ENCODE measurements at regions not wholly inside any gene's neighbourhood (a gene's known extent, or its start where the extent isn't known, plus 50 kb on each side); places are given as distances from the start of the nearest gene placed in this dataset.

- Histone ChIP-seq H3K4me2 (ENCODE audit: insufficient read depth, low read length) (no peak overlapping the region), H3K36me3 (ENCODE audit: control insufficient read depth in 2 of 2, extremely low read depth in 1 of 2, insufficient read depth in 2 of 2, low read length in 2 of 2) (no peaks in the 10 kb centered on the region), H3K27me3 (ENCODE audit: control insufficient read depth in 2 of 2, insufficient read depth in 2 of 2, low read length in 2 of 2) (peaks cover 0 to 5% of the 10 kb centered on the region in 2 experiments), H3K9ac (replicated peaks; ENCODE audit: extremely low read depth, insufficient read depth, low read length) (no peak overlapping the region), H3K79me2 (ENCODE audit: control insufficient read depth, insufficient read depth, low read length) (no peaks in the 10 kb centered on the region), H3K9me3 (replicated peaks; ENCODE audit: control insufficient read depth, insufficient read depth, low read length) (no peaks in the 10 kb centered on the region), H3K4me3 (replicated peaks in 1 of 3; ENCODE audit: insufficient read depth in 1 of 3, low read depth in 1 of 3, low read length in 3 of 3) (no peak overlapping the region), H3K27ac (ENCODE audit: insufficient read depth, low read depth, low read length) (no peak overlapping the region), H3K9me1 (replicated peaks; ENCODE audit: control insufficient read depth, extremely low read depth, insufficient read depth, low read length) (no peaks in the 10 kb centered on the region), H3K4me1 (ENCODE audit: control insufficient read depth, extremely low read depth, insufficient read depth, low read length) (no peaks in the 10 kb centered on the region), H2AFZ (ENCODE audit: low read depth, low read length) (no peak overlapping the region), H4K20me1 (replicated peaks; ENCODE audit: control insufficient read depth, extremely low read depth, insufficient read depth, low read length) (no peaks in the 10 kb centered on the region)
- dilution Hi-C loops (cut with MboI; ENCODE audit: extremely low pct_ligation_motif_present, low sequenced_read_pairs): no loop called here
- ChIA-PET POLR2A (interaction anchor here (0.6 kb wide), 1 partner anchor 13 kb away, joined by 3 read pairs; no protein-coding TSS in a partner anchor), CTCF (interaction anchor here (0.7 to 1.0 kb wide), 2 partner anchors 75 to 94 kb away, joined by 3 read pairs; no protein-coding TSS in a partner anchor)
- intact Hi-C loops (cut with micrococcal nuclease): no loop called here
- peak; percentile 88 for TF ChIP-seq FOS (IDR thresholded peaks at IDR 0.05; ENCODE audit: borderline replicate concordance, insufficient read depth, low read length)
- TF ChIP-seq POLR2A (IDR thresholded peaks at IDR 0.05; ENCODE audit: low read depth, low read length): no peak
- no peak for TF ChIP-seq GATA2 (IDR thresholded peaks at IDR 0.05; ENCODE audit: insufficient read depth, insufficient read length, low read depth, low read length)
- peak; percentile 82 for TF ChIP-seq JUN (IDR thresholded peaks at IDR 0.05; ENCODE audit: borderline replicate concordance, insufficient read depth, insufficient read length, low read depth)
- TF ChIP-seq MYC (IDR thresholded peaks at IDR 0.05; ENCODE audit: low read depth, low read length): no peak
- peak; percentile 63 for DNase-seq (ENCODE audit: low read depth, low spot score)
- BruUV-seq (replicated peaks): no TSS peak
- FAIRE-seq: peak; percentile 60
Measured at GRCh38 chr16:77531752-77532151, 96.9 kb upstream of the ADAMTS18 start.

- Histone ChIP-seq H2AFZ (ENCODE audit: low read depth, low read length) (no peak overlapping the region), H3K4me3 (replicated peaks in 1 of 3; ENCODE audit: insufficient read depth in 1 of 3, low read depth in 1 of 3, low read length in 3 of 3) (no peak overlapping the region), H3K27me3 (ENCODE audit: control insufficient read depth in 2 of 2, insufficient read depth in 2 of 2, low read length in 2 of 2) (peaks cover 9 to 14% of the 10 kb centered on the region in 2 experiments), H3K4me1 (ENCODE audit: control insufficient read depth, extremely low read depth, insufficient read depth, low read length) (no peaks in the 10 kb centered on the region), H3K9me3 (replicated peaks; ENCODE audit: control insufficient read depth, insufficient read depth, low read length) (no peaks in the 10 kb centered on the region), H3K9ac (replicated peaks; ENCODE audit: extremely low read depth, insufficient read depth, low read length) (no peak overlapping the region), H3K9me1 (replicated peaks; ENCODE audit: control insufficient read depth, extremely low read depth, insufficient read depth, low read length) (no peaks in the 10 kb centered on the region), H3K36me3 (ENCODE audit: control insufficient read depth in 2 of 2, extremely low read depth in 1 of 2, insufficient read depth in 2 of 2, low read length in 2 of 2) (no peaks in the 10 kb centered on the region), H3K79me2 (ENCODE audit: control insufficient read depth, insufficient read depth, low read length) (no peaks in the 10 kb centered on the region), H4K20me1 (replicated peaks; ENCODE audit: control insufficient read depth, extremely low read depth, insufficient read depth, low read length) (no peaks in the 10 kb centered on the region), H3K4me2 (ENCODE audit: insufficient read depth, low read length) (no peak overlapping the region), H3K27ac (ENCODE audit: insufficient read depth, low read depth, low read length) (no peak overlapping the region)
- FAIRE-seq (no peak), DNase-seq (ENCODE audit: low read depth, low spot score) (no peak)
- intact Hi-C loops (cut with micrococcal nuclease) (no loop called here), dilution Hi-C loops (cut with MboI; ENCODE audit: extremely low pct_ligation_motif_present, low sequenced_read_pairs) (no loop called here)
- CTCF ChIA-PET: no interaction called here
- POLR2A ChIA-PET: no interaction called here
- BruUV-seq (replicated peaks): no TSS peak
- no peak for TF ChIP-seq JUN (IDR thresholded peaks at IDR 0.05; ENCODE audit: borderline replicate concordance, insufficient read depth, insufficient read length, low read depth)
- TF ChIP-seq MYC (IDR thresholded peaks at IDR 0.05; ENCODE audit: low read depth, low read length): no peak
- no peak for TF ChIP-seq CTCF (IDR thresholded peaks at IDR 0.05; ENCODE audit: extremely low read depth in 1 of 2, insufficient read depth in 1 of 2, low read depth in 1 of 2, low read length in 2 of 2)
- no peak for TF ChIP-seq MAX (IDR thresholded peaks at IDR 0.05; ENCODE audit: insufficient read depth, insufficient read length)
- TF ChIP-seq FOS (IDR thresholded peaks at IDR 0.05; ENCODE audit: borderline replicate concordance, insufficient read depth, low read length): no peak
- no peak for TF ChIP-seq POLR2AphosphoS5 (IDR thresholded peaks at IDR 0.05; ENCODE audit: insufficient read depth, low read depth, low read length)
- TF ChIP-seq POLR2A (IDR thresholded peaks at IDR 0.05; ENCODE audit: low read depth, low read length): no peak
- TF ChIP-seq GATA2 (IDR thresholded peaks at IDR 0.05; ENCODE audit: insufficient read depth, insufficient read length, low read depth, low read length): no peak
- TF ChIP-seq EZH2 (IDR thresholded peaks at IDR 0.05; ENCODE audit: borderline replicate concordance, low read depth, low read length, severe bottlenecking): no peak
Measured at GRCh38 chr16:77536809-77537208, 102.0 kb upstream of the ADAMTS18 start.

All from endothelial cell of umbilical vein (primary cell).